ENCODE measurements at regions not wholly inside any gene's neighbourhood (a gene's known extent, or its start where the extent isn't known, plus 50 kb on each side); places are given as distances from the start of the nearest gene placed in this dataset.

DNA sequence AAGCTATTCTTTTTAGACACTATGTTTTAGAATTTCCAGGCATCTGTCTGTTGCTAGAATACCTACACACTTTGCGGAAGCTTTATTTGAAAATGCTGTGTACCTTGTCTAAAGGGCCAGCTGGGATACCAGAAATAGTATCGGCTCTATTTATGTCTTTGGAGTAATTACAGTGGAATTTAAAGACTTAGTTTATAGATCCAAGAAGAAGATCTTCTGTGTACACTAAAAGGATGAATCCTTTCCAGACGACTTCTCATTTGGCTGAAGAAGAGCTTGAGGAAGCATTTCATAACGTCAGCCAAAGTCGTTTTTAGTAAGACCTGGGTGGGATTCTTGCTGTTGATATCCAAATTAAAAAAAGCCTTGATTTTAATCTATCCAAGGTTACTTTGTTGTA, 365.9 kb downstream of the INHBA start:
- no peaks in the 10 kb centered on the region for H3K4me1 ChIP-seq (ENCODE audit: control insufficient read depth in 3 of 3, insufficient read depth in 2 of 3, low read depth in 1 of 3, low read length in 2 of 3)
- no peaks in the 10 kb centered on the region for H3K9me3 ChIP-seq (ENCODE audit: control insufficient read depth in 2 of 2, insufficient read depth in 1 of 2, low read depth in 1 of 2, low read length in 1 of 2)
- H3K27ac ChIP-seq (ENCODE audit: low read depth in 1 of 3, low read length in 2 of 3): no peak overlapping the region
- DNase-seq (no peak), FAIRE-seq (no peak)
- H3K36me3 ChIP-seq (ENCODE audit: control insufficient read depth in 3 of 3, insufficient read depth in 2 of 3, low read depth in 1 of 3, low read length in 3 of 3): no peaks in the 10 kb centered on the region
- H3K4me3 ChIP-seq (ENCODE audit: low read depth in 1 of 3, low read length in 3 of 3): no peak overlapping the region
- 68 to 82% (median 82%) methylated on average over 5 of the region's 5 CpGs for WGBS, 3 donors
- H3K27me3 ChIP-seq (ENCODE audit: control insufficient read depth in 3 of 3, insufficient read depth in 3 of 3, low read length in 3 of 3): no peaks in the 10 kb centered on the region

- Histone ChIP-seq H3K4me3 (ENCODE audit: low read depth in 1 of 3, low read length in 3 of 3) (no peak overlapping the region), H3K4me1 (ENCODE audit: control insufficient read depth in 3 of 3, insufficient read depth in 2 of 3, low read depth in 1 of 3, low read length in 2 of 3) (no peaks in the 10 kb centered on the region), H3K36me3 (ENCODE audit: control insufficient read depth in 3 of 3, insufficient read depth in 2 of 3, low read depth in 1 of 3, low read length in 3 of 3) (no peaks in the 10 kb centered on the region), H3K9me3 (ENCODE audit: control insufficient read depth in 2 of 2, insufficient read depth in 1 of 2, low read depth in 1 of 2, low read length in 1 of 2) (no peaks in the 10 kb centered on the region), H3K27ac (ENCODE audit: low read depth in 1 of 3, low read length in 2 of 3) (no peak overlapping the region), H3K27me3 (ENCODE audit: control insufficient read depth in 3 of 3, insufficient read depth in 3 of 3, low read length in 3 of 3) (no peaks in the 10 kb centered on the region)
- WGBS, 3 donors: 60 to 72% (median 65%) methylated on average over 2 of the region's 2 CpGs
- FAIRE-seq (no peak), DNase-seq (no peak)
Measured at GRCh38 chr7:41336455-41336952, 366.4 kb downstream of the INHBA start.

- H3K4me1 ChIP-seq (ENCODE audit: control insufficient read depth in 3 of 3, insufficient read depth in 2 of 3, low read depth in 1 of 3, low read length in 2 of 3): no peaks in the 10 kb centered on the region
- H3K36me3 ChIP-seq (ENCODE audit: control insufficient read depth in 3 of 3, insufficient read depth in 2 of 3, low read depth in 1 of 3, low read length in 3 of 3): no peaks in the 10 kb centered on the region
- H3K4me3 ChIP-seq (ENCODE audit: low read depth in 1 of 3, low read length in 3 of 3): no peak overlapping the region
- DNase-seq (no peak), FAIRE-seq (no peak)
- no peaks in the 10 kb centered on the region for H3K27me3 ChIP-seq (ENCODE audit: control insufficient read depth in 3 of 3, insufficient read depth in 3 of 3, low read length in 3 of 3)
- 81 to 85% (median 82%) methylated on average over 4 of the region's 4 CpGs for WGBS, 3 donors
- no peak overlapping the region for H3K27ac ChIP-seq (ENCODE audit: low read depth in 1 of 3, low read length in 2 of 3)
- no peaks in the 10 kb centered on the region for H3K9me3 ChIP-seq (ENCODE audit: control insufficient read depth in 2 of 2, insufficient read depth in 1 of 2, low read depth in 1 of 2, low read length in 1 of 2)
Measured at GRCh38 chr7:41334071-41334862, 368.6 kb downstream of the INHBA start.

DNA sequence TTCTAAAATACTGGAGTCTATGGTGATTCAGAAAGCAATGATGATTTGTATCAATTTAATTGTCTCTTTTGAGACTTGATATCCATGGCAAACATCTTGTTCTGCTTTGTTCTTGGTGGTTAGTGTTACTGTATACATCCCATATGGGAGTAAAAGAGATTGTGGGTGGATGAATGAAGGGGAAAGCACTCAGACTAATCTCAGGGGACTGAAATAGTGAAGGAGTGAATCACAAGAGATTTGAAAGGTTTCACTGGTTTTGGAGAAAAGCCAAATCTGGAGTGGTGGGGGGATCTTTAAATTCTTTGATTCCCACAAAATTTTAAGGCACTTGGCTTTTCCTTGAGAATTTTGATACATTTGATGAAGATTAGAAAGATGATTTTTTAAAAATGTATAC, 369.4 kb downstream of the INHBA start:
- no peak overlapping the region for H3K4me3 ChIP-seq (ENCODE audit: low read depth in 1 of 3, low read length in 3 of 3)
- no peak overlapping the region for H3K27ac ChIP-seq (ENCODE audit: low read depth in 1 of 3, low read length in 2 of 3)
- DNase-seq (no peak), FAIRE-seq (no peak)
- no peaks in the 10 kb centered on the region for H3K36me3 ChIP-seq (ENCODE audit: control insufficient read depth in 3 of 3, insufficient read depth in 2 of 3, low read depth in 1 of 3, low read length in 3 of 3)
- H3K4me1 ChIP-seq (ENCODE audit: control insufficient read depth in 3 of 3, insufficient read depth in 2 of 3, low read depth in 1 of 3, low read length in 2 of 3): no peaks in the 10 kb centered on the region
- H3K27me3 ChIP-seq (ENCODE audit: control insufficient read depth in 3 of 3, insufficient read depth in 3 of 3, low read length in 3 of 3): no peaks in the 10 kb centered on the region
- H3K9me3 ChIP-seq (ENCODE audit: control insufficient read depth in 2 of 2, insufficient read depth in 1 of 2, low read depth in 1 of 2, low read length in 1 of 2): no peaks in the 10 kb centered on the region

GRCh38 chr7:41331194-41331593, 371.7 kb downstream of the INHBA start:
- H3K36me3 ChIP-seq (ENCODE audit: control insufficient read depth in 3 of 3, insufficient read depth in 2 of 3, low read depth in 1 of 3, low read length in 3 of 3): no peaks in the 10 kb centered on the region
- no peak overlapping the region for H3K4me3 ChIP-seq (ENCODE audit: low read depth in 1 of 3, low read length in 3 of 3)
- 90 to 94% (median 90%) methylated on average over 9 of the region's 9 CpGs for WGBS, 3 donors
- no peak overlapping the region for H3K27ac ChIP-seq (ENCODE audit: low read depth in 1 of 3, low read length in 2 of 3)
- DNase-seq: no peak
- no peak for FAIRE-seq
- no peaks in the 10 kb centered on the region for H3K9me3 ChIP-seq (ENCODE audit: control insufficient read depth in 2 of 2, insufficient read depth in 1 of 2, low read depth in 1 of 2, low read length in 1 of 2)
- no peaks in the 10 kb centered on the region for H3K27me3 ChIP-seq (ENCODE audit: control insufficient read depth in 3 of 3, insufficient read depth in 3 of 3, low read length in 3 of 3)
- H3K4me1 ChIP-seq (ENCODE audit: control insufficient read depth in 3 of 3, insufficient read depth in 2 of 3, low read depth in 1 of 3, low read length in 2 of 3): no peaks in the 10 kb centered on the region

- no peaks in the 10 kb centered on the region for H3K27me3 ChIP-seq (ENCODE audit: control insufficient read depth in 3 of 3, insufficient read depth in 3 of 3, low read length in 3 of 3)
- H3K9me3 ChIP-seq (ENCODE audit: control insufficient read depth in 2 of 2, insufficient read depth in 1 of 2, low read depth in 1 of 2, low read length in 1 of 2): no peaks in the 10 kb centered on the region
- no peak overlapping the region for H3K4me3 ChIP-seq (ENCODE audit: low read depth in 1 of 3, low read length in 3 of 3)
- H3K36me3 ChIP-seq (ENCODE audit: control insufficient read depth in 3 of 3, insufficient read depth in 2 of 3, low read depth in 1 of 3, low read length in 3 of 3): no peaks in the 10 kb centered on the region
- FAIRE-seq (no peak), DNase-seq (no peak)
- 70 to 82% (median 81%) methylated on average over 3 of the region's 3 CpGs for WGBS, 3 donors
- H3K4me1 ChIP-seq (ENCODE audit: control insufficient read depth in 3 of 3, insufficient read depth in 2 of 3, low read depth in 1 of 3, low read length in 2 of 3): no peaks in the 10 kb centered on the region
- H3K27ac ChIP-seq (ENCODE audit: low read depth in 1 of 3, low read length in 2 of 3): no peak overlapping the region
Measured at GRCh38 chr7:41328544-41328943, 374.3 kb downstream of the INHBA start.

- FAIRE-seq: no peak
- H3K4me1 ChIP-seq (ENCODE audit: control insufficient read depth in 3 of 3, insufficient read depth in 2 of 3, low read depth in 1 of 3, low read length in 2 of 3): no peaks in the 10 kb centered on the region
- 77 to 86% (median 84%) methylated on average over 3 of the region's 3 CpGs for WGBS, 3 donors
Measured at GRCh38 chr7:41328131-41328530, 374.8 kb downstream of the INHBA start.

DNA sequence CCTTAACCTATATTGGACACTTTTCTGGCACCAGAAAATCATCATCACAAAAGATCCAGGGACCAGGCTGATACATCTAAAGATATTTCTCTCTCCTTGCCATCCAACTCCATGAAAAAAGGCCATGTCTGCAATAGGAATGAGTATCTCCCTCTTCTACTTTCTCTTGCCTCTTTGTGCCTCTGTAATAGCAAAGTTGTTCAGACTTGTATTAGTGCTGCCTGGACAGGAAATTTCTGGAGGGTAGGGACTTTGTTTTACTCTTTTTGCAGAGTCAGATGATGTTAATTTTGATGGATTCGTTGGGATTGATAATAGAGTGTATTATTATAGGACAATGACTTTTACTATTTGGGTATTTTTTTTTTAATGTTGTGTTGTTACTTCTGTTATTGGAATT, 376.3 kb downstream of the INHBA start:
- Histone ChIP-seq H3K27me3 (ENCODE audit: control insufficient read depth in 3 of 3, insufficient read depth in 3 of 3, low read length in 3 of 3) (no peaks in the 10 kb centered on the region), H3K27ac (ENCODE audit: low read depth in 1 of 3, low read length in 2 of 3) (no peak overlapping the region), H3K4me1 (ENCODE audit: control insufficient read depth in 3 of 3, insufficient read depth in 2 of 3, low read depth in 1 of 3, low read length in 2 of 3) (no peaks in the 10 kb centered on the region), H3K4me3 (ENCODE audit: low read depth in 1 of 3, low read length in 3 of 3) (no peak overlapping the region), H3K9me3 (ENCODE audit: control insufficient read depth in 2 of 2, insufficient read depth in 1 of 2, low read depth in 1 of 2, low read length in 1 of 2) (no peaks in the 10 kb centered on the region), H3K36me3 (ENCODE audit: control insufficient read depth in 3 of 3, insufficient read depth in 2 of 3, low read depth in 1 of 3, low read length in 3 of 3) (no peaks in the 10 kb centered on the region)
- WGBS, 3 donors: 33 to 64% (median 62%) methylated on average over 1 of the region's 1 CpG
- FAIRE-seq (no peak), DNase-seq (no peak)

More at GRCh38 chr7:41328131-41328530, 374.8 kb downstream of the INHBA start:
- Histone ChIP-seq H3K4me3 (ENCODE audit: low read depth in 1 of 3, low read length in 3 of 3) (no peak overlapping the region), H3K27ac (ENCODE audit: low read depth in 1 of 3, low read length in 2 of 3) (no peak overlapping the region), H3K9me3 (ENCODE audit: control insufficient read depth in 2 of 2, insufficient read depth in 1 of 2, low read depth in 1 of 2, low read length in 1 of 2) (no peaks in the 10 kb centered on the region), H3K27me3 (ENCODE audit: control insufficient read depth in 3 of 3, insufficient read depth in 3 of 3, low read length in 3 of 3) (no peaks in the 10 kb centered on the region), H3K36me3 (ENCODE audit: control insufficient read depth in 3 of 3, insufficient read depth in 2 of 3, low read depth in 1 of 3, low read length in 3 of 3) (no peaks in the 10 kb centered on the region)
- no peak for DNase-seq

GRCh38 chr7:41323806-41324205, 379.1 kb downstream of the INHBA start:
- H3K27me3 ChIP-seq (ENCODE audit: control insufficient read depth in 3 of 3, insufficient read depth in 3 of 3, low read length in 3 of 3): no peaks in the 10 kb centered on the region
- no peak overlapping the region for H3K4me3 ChIP-seq (ENCODE audit: low read depth in 1 of 3, low read length in 3 of 3)
- no peaks in the 10 kb centered on the region for H3K4me1 ChIP-seq (ENCODE audit: control insufficient read depth in 3 of 3, insufficient read depth in 2 of 3, low read depth in 1 of 3, low read length in 2 of 3)
- H3K36me3 ChIP-seq (ENCODE audit: control insufficient read depth in 3 of 3, insufficient read depth in 2 of 3, low read depth in 1 of 3, low read length in 3 of 3): no peaks in the 10 kb centered on the region
- 61 to 70% (median 65%) methylated on average over 3 of the region's 3 CpGs for WGBS, 3 donors
- H3K9me3 ChIP-seq (ENCODE audit: control insufficient read depth in 2 of 2, insufficient read depth in 1 of 2, low read depth in 1 of 2, low read length in 1 of 2): no peaks in the 10 kb centered on the region
- H3K27ac ChIP-seq (ENCODE audit: low read depth in 1 of 3, low read length in 2 of 3): no peak overlapping the region
- FAIRE-seq (no peak), DNase-seq (no peak)
